ENCODE measurements at regions not wholly inside any gene's neighbourhood (a gene's known extent, or its start where the extent isn't known, plus 50 kb on each side); places are given as distances from the start of the nearest gene placed in this dataset.
"Not testable (repeated sequence)": the region's sequence is repeated elsewhere in the genome, so short reads cannot be mapped to it uniquely, and the experiment has no call there.

DNA sequence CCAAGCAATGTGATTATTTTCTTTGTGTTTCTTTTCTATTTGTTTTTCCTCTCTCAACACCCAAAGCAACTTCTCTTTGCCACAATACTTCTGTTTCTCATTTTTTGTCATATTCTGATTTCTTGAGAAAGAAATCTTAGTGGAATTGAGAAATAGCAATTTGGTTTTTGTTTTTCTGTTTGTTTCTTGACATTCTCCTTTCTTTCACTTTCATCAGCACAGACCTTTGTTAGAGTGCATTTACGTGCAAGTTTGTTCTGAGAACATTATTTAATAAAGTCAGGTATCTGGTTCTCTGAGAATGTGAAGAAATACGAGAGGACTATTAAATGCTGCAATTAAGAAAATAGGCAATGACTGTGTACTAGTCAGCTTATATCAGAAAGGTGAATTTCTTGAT is 608.1 kb upstream of the AADAT start:
- no peaks in the 10 kb centered on the region for H3K4me1 ChIP-seq (ENCODE audit: control insufficient read depth, insufficient read depth, low read length, poor library complexity, severe bottlenecking)
- no CpG with 5 or more reads among the region's 2 CpGs for WGBS, 2 experiments (ENCODE audit: insufficient coverage in 2 of 2)
- no peak overlapping the region for H3K4me3 ChIP-seq (ENCODE audit: extremely low read depth, insufficient read depth, low read length, poor library complexity, severe bottlenecking)
- no peaks in the 10 kb centered on the region for H3K9me3 ChIP-seq (ENCODE audit: control insufficient read depth, low read length)
- H3K27ac ChIP-seq (ENCODE audit: low read depth, low read length, severe bottlenecking): no peak overlapping the region
- H3K36me3 ChIP-seq (ENCODE audit: control insufficient read depth, insufficient read depth, low read length): no peaks in the 10 kb centered on the region

GRCh38 chr4:170697045-170697444 is 607.3 kb upstream of the AADAT start:
- Histone ChIP-seq H3K9me3 (ENCODE audit: control insufficient read depth, low read length) (no peaks in the 10 kb centered on the region), H3K27ac (ENCODE audit: low read depth, low read length, severe bottlenecking) (no peak overlapping the region), H3K4me3 (ENCODE audit: extremely low read depth, insufficient read depth, low read length, poor library complexity, severe bottlenecking) (no peak overlapping the region), H3K4me1 (ENCODE audit: control insufficient read depth, insufficient read depth, low read length, poor library complexity, severe bottlenecking) (no peaks in the 10 kb centered on the region), H3K36me3 (ENCODE audit: control insufficient read depth, insufficient read depth, low read length) (no peaks in the 10 kb centered on the region)

DNA sequence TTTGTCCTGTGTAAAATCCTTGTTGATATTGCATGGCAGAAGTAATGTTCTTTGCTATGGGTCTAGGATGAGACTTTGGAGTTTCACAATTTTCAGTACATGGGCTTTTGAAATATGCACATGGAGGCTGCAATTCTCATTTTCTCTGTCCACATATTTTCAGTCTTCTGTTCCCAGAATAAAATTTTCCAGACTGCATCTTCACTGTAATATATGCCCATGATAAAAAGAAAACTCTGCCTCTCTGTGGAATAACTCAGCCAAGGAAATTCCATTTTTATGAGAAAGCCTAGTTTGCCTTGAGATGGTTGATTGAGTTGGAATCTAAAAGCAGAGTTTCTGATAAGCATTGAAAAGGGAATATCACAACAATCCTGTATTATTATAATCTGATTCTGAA is 601.4 kb upstream of the AADAT start:
- H3K4me1 ChIP-seq (ENCODE audit: control insufficient read depth, insufficient read depth, low read length, poor library complexity, severe bottlenecking): no peaks in the 10 kb centered on the region
- no peak overlapping the region for H3K27ac ChIP-seq (ENCODE audit: low read depth, low read length, severe bottlenecking)
- H3K36me3 ChIP-seq (ENCODE audit: control insufficient read depth, insufficient read depth, low read length): no peaks in the 10 kb centered on the region
- no peak overlapping the region for H3K4me3 ChIP-seq (ENCODE audit: extremely low read depth, insufficient read depth, low read length, poor library complexity, severe bottlenecking)
- H3K9me3 ChIP-seq (ENCODE audit: control insufficient read depth, low read length): no peaks in the 10 kb centered on the region

DNA sequence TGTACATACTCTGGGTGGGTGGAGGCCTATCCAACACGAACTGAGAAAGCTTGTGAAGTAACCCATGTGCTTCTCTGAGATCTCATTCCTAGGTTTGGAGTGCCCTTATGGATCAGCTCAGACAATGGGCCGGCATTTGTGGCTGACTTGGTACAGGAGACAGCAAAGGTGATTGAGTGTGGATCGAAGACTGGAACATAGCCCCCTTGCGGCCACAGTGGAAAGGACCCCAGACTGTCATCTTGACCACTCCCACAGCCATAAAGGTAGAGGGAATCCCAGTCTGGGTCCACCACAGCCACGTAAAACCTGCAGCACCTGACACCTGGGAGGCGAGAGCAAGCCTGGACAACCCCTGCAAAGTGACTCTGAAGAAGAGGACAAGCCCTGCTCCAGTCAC is 598.0 kb upstream of the AADAT start:
- Histone ChIP-seq H3K9me3 (ENCODE audit: control insufficient read depth, low read length) (no peaks in the 10 kb centered on the region), H3K4me1 (ENCODE audit: control insufficient read depth, insufficient read depth, low read length, poor library complexity, severe bottlenecking) (no peaks in the 10 kb centered on the region), H3K36me3 (ENCODE audit: control insufficient read depth, insufficient read depth, low read length) (no peaks in the 10 kb centered on the region), H3K27ac (ENCODE audit: low read depth, low read length, severe bottlenecking) (no peak overlapping the region), H3K4me3 (ENCODE audit: extremely low read depth, insufficient read depth, low read length, poor library complexity, severe bottlenecking) (no peak overlapping the region)
- WGBS, 2 experiments (ENCODE audit: insufficient coverage in 2 of 2): 80 to 84% methylated on average over 5 to 6 of the region's 6 CpGs

- H3K4me3 ChIP-seq (ENCODE audit: extremely low read depth, insufficient read depth, low read length, poor library complexity, severe bottlenecking): not testable (repeated sequence)
- 50% methylated on average over 1 of the region's 4 CpGs; no CpG with 5 or more reads in 1 of the 2 experiments for WGBS, 2 experiments (ENCODE audit: insufficient coverage in 2 of 2)
Observed at GRCh38 chr4:170685701-170686100, 595.9 kb upstream of the AADAT start.

GRCh38 chr4:170682558-170683294 is 593.0 kb upstream of the AADAT start:
- WGBS, 2 experiments (ENCODE audit: insufficient coverage in 2 of 2): 29 to 50% methylated on average over 1 to 2 of the region's 5 CpGs
- peaks cover 3% of the 10 kb centered on the region for H3K4me1 ChIP-seq (ENCODE audit: control insufficient read depth, insufficient read depth, low read length, poor library complexity, severe bottlenecking)
- no peak overlapping the region for H3K27ac ChIP-seq (ENCODE audit: low read depth, low read length, severe bottlenecking)
- H3K4me3 ChIP-seq (ENCODE audit: extremely low read depth, insufficient read depth, low read length, poor library complexity, severe bottlenecking): no peak overlapping the region
- no peaks in the 10 kb centered on the region for H3K9me3 ChIP-seq (ENCODE audit: control insufficient read depth, low read length)
- H3K36me3 ChIP-seq (ENCODE audit: control insufficient read depth, insufficient read depth, low read length): no peaks in the 10 kb centered on the region

More at GRCh38 chr4:170685701-170686100, 595.9 kb upstream of the AADAT start:
- H3K9me3 ChIP-seq (ENCODE audit: control insufficient read depth, low read length); H3K27ac ChIP-seq (ENCODE audit: low read depth, low read length, severe bottlenecking); H3K36me3 ChIP-seq (ENCODE audit: control insufficient read depth, insufficient read depth, low read length); H3K4me1 ChIP-seq (ENCODE audit: control insufficient read depth, insufficient read depth, low read length, poor library complexity, severe bottlenecking): not testable (repeated sequence)

- not testable (repeated sequence) for H3K4me3 ChIP-seq (ENCODE audit: extremely low read depth, insufficient read depth, low read length, poor library complexity, severe bottlenecking); H3K27ac ChIP-seq (ENCODE audit: low read depth, low read length, severe bottlenecking); H3K9me3 ChIP-seq (ENCODE audit: control insufficient read depth, low read length); H3K4me1 ChIP-seq (ENCODE audit: control insufficient read depth, insufficient read depth, low read length, poor library complexity, severe bottlenecking); H3K36me3 ChIP-seq (ENCODE audit: control insufficient read depth, insufficient read depth, low read length)
- 5 to 40% methylated on average over 2 to 3 of the region's 5 CpGs for WGBS, 2 experiments (ENCODE audit: insufficient coverage in 2 of 2)
Observed at GRCh38 chr4:170682087-170682486, 592.3 kb upstream of the AADAT start.

DNA sequence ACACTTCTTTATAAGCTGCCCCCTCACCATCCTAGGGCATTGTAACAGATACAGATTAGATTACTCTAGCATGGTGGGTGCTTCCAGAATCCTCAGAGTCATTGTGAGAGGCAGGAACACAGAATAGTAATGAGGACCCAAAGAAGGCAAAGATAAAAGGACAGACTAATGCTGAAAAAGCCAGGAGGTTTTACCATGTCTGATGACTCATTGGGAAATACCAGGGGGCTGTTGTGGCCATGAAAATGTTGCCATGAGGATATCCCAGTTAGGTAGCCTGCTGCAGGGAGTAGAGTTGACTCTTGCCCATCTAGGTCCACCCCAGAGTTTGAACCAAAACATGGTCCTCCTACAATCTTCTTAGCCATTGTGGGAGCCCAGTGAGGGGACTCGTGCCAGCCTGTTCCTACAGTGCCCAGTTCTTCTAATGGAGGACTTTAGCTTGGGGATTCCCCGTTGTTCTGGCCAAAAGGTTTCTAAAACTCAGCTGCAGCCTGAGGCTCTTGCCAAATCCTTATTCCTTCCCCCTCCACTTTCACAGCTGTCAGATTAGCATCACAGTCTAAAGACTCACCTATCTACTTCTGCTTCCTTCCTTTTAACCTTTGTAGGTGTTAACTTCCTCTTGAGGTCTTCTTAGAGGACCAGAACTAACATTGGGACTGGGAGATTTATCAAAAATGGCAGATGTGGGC is 586.0 kb upstream of the AADAT start:
- H3K4me3 ChIP-seq (ENCODE audit: extremely low read depth, insufficient read depth, low read length, poor library complexity, severe bottlenecking): no peak overlapping the region
- H3K9me3 ChIP-seq (ENCODE audit: control insufficient read depth, low read length): no peaks in the 10 kb centered on the region
- 92 to 95% methylated on average over 2 of the region's 2 CpGs for WGBS, 2 experiments (ENCODE audit: insufficient coverage in 2 of 2)
- no peaks in the 10 kb centered on the region for H3K36me3 ChIP-seq (ENCODE audit: control insufficient read depth, insufficient read depth, low read length)
- H3K27ac ChIP-seq (ENCODE audit: low read depth, low read length, severe bottlenecking): peak overlapping the region; percentile 47
- H3K4me1 ChIP-seq (ENCODE audit: control insufficient read depth, insufficient read depth, low read length, poor library complexity, severe bottlenecking): peaks cover 24% of the 10 kb centered on the region

- no peak overlapping the region for H3K27ac ChIP-seq (ENCODE audit: low read depth, low read length, severe bottlenecking)
- H3K4me1 ChIP-seq (ENCODE audit: control insufficient read depth, insufficient read depth, low read length, poor library complexity, severe bottlenecking): peaks cover 24% of the 10 kb centered on the region
- no CpG with 5 or more reads among the region's 1 CpG for WGBS, 2 experiments (ENCODE audit: insufficient coverage in 2 of 2)
- H3K36me3 ChIP-seq (ENCODE audit: control insufficient read depth, insufficient read depth, low read length): no peaks in the 10 kb centered on the region
- no peaks in the 10 kb centered on the region for H3K9me3 ChIP-seq (ENCODE audit: control insufficient read depth, low read length)
- no peak overlapping the region for H3K4me3 ChIP-seq (ENCODE audit: extremely low read depth, insufficient read depth, low read length, poor library complexity, severe bottlenecking)
Observed at GRCh38 chr4:170674176-170674575, 584.4 kb upstream of the AADAT start.

GRCh38 chr4:170672381-170672965 is 582.7 kb upstream of the AADAT start:
- Histone ChIP-seq H3K27ac (ENCODE audit: low read depth, low read length, severe bottlenecking) (peak overlapping the region; percentile 69), H3K9me3 (ENCODE audit: control insufficient read depth, low read length) (no peaks in the 10 kb centered on the region), H3K4me3 (ENCODE audit: extremely low read depth, insufficient read depth, low read length, poor library complexity, severe bottlenecking) (no peak overlapping the region), H3K36me3 (ENCODE audit: control insufficient read depth, insufficient read depth, low read length) (no peaks in the 10 kb centered on the region), H3K4me1 (ENCODE audit: control insufficient read depth, insufficient read depth, low read length, poor library complexity, severe bottlenecking) (peaks cover 24% of the 10 kb centered on the region)
- WGBS, 2 experiments (ENCODE audit: insufficient coverage in 2 of 2): no CpG with 5 or more reads among the region's 1 CpG

DNA sequence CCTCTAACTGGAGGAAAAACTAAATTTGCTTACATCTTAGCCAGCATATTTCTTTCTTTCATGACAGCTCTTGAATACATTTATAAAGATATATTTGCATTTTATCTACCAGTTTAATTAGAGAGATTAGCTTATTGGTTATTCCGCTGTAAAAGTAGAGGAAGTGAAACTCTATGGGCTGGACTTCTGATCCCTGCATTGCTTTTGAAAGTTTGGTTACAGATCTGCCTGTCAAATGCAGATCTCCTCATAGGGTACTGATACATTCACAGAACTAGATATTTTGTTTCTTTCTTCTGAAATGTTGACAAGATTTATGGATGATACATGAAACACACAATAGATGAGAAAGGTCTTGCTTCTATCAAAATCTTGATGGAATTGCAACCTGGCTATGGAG is 581.4 kb upstream of the AADAT start:
- H3K27ac ChIP-seq (ENCODE audit: low read depth, low read length, severe bottlenecking): no peak overlapping the region
- H3K4me3 ChIP-seq (ENCODE audit: extremely low read depth, insufficient read depth, low read length, poor library complexity, severe bottlenecking): no peak overlapping the region
- peaks cover 23% of the 10 kb centered on the region for H3K4me1 ChIP-seq (ENCODE audit: control insufficient read depth, insufficient read depth, low read length, poor library complexity, severe bottlenecking)
- WGBS, 2 experiments (ENCODE audit: insufficient coverage in 2 of 2): no CpG with 5 or more reads among the region's 1 CpG
- H3K36me3 ChIP-seq (ENCODE audit: control insufficient read depth, insufficient read depth, low read length): no peaks in the 10 kb centered on the region
- H3K9me3 ChIP-seq (ENCODE audit: control insufficient read depth, low read length): no peaks in the 10 kb centered on the region

Measured in mesodermal cell (in vitro differentiated cells).